SK-N-SH treated with all-trans-retinoic acid at 6 μM for 48 hours (cell line): ENCODE measurements at regions not wholly inside any gene's neighbourhood (a gene's known extent, or its start where the extent isn't known, plus 50 kb on each side); places are given as distances from the start of the nearest gene placed in this dataset.

Experiments used
- OSR1 ChIP-seq: fragments of 250-450 bp; sonication (Bioruptor Pico); IDR thresholded peaks from 2 replicates; pipeline ENCODE4 v1.8.0; 2022; ENCODE audit warnings: moderate library complexity, mild to moderate bottlenecking, inconsistent platforms
- PATZ1 ChIP-seq: fragments of 250-450 bp; sonication (Bioruptor Pico); IDR thresholded peaks from 2 replicates; pipeline ENCODE4 v1.8.0; 2020; ENCODE audit warnings: mild to moderate bottlenecking, moderate library complexity, borderline replicate concordance

GRCh38 chr2:35080231-35080910 is 1275.2 kb upstream of the CRIM1 start:
- TF ChIP-seq OSR1 (CRISPR knock-in tag) (no peak), PATZ1 (CRISPR knock-in tag) (no peak)
